Fibroblast of pulmonary artery (primary cell): ENCODE measurements at regions not wholly inside any gene's neighbourhood (a gene's known extent, or its start where the extent isn't known, plus 50 kb on each side); places are given as distances from the start of the nearest gene placed in this dataset.

Source experiments
- DNase-seq: peaks from one replicate; pipeline ENCODE4 v3.0.0-alpha.2; 2010; ENCODE audit warnings: low read depth
- H3K4me3 ChIP-seq: replicated peaks from 2 replicates; pipeline ENCODE4 v1.5.1; 2011; ENCODE audit warnings: low read depth, mild to moderate bottlenecking, control low read depth, low read length, moderate library complexity
- CTCF ChIP-seq: IDR thresholded peaks from 2 replicates; pipeline ENCODE4 v1.5.1; 2011; ENCODE audit warnings: mild to moderate bottlenecking, control low read depth, low read length, inconsistent platforms; ENCODE audit errors: missing control alignments

- no peak for TF ChIP-seq CTCF
Observed at GRCh38 chr15:39021341-39021740, 456.7 kb upstream of the RASGRP1 start.

GRCh38 chr15:39022532-39023305 is 458.1 kb upstream of the RASGRP1 start:
- H3K4me3 ChIP-seq = no peak overlapping the region
- TF ChIP-seq CTCF = no peak
- no peak for DNase-seq

More at GRCh38 chr15:39021341-39021740, 456.7 kb upstream of the RASGRP1 start:
- DNase-seq = no peak
- H3K4me3 ChIP-seq = no peak overlapping the region

- DNase-seq = peak; percentile 13
- H3K4me3 ChIP-seq = no peak overlapping the region
- TF ChIP-seq CTCF = no peak
Observed at GRCh38 chr15:39025321-39025720, 460.7 kb upstream of the RASGRP1 start.

- DNase-seq = no peak
- no peak for TF ChIP-seq CTCF
- no peak overlapping the region for H3K4me3 ChIP-seq
Observed at GRCh38 chr15:39025881-39026280, 461.3 kb upstream of the RASGRP1 start.

GRCh38 chr15:39028069-39028468 is 463.5 kb upstream of the RASGRP1 start:
- peak; percentile 48 for DNase-seq
- H3K4me3 ChIP-seq = no peak overlapping the region
- TF ChIP-seq CTCF = no peak

GRCh38 chr15:39029741-39030140 is 465.1 kb upstream of the RASGRP1 start:
- no peak overlapping the region for H3K4me3 ChIP-seq
- DNase-seq = no peak
- TF ChIP-seq CTCF = no peak

- no peak for TF ChIP-seq CTCF
- DNase-seq = no peak
- no peak overlapping the region for H3K4me3 ChIP-seq
Observed at GRCh38 chr15:39030291-39031070, 465.9 kb upstream of the RASGRP1 start.
